H1 (cell line): ENCODE measurements at regions not wholly inside any gene's neighbourhood (a gene's known extent, or its start where the extent isn't known, plus 50 kb on each side); places are given as distances from the start of the nearest gene placed in this dataset.

ENCODE experiments used
- ASH2L ChIP-seq: fragments of 200-600, 300-600 bp; sonication (generic); IDR thresholded peaks from one replicate; pipeline ENCODE4 v1.7.1; 2017; ENCODE audit warnings: low read length
- EP300 ChIP-seq, 2 experiments: IDR thresholded peaks; 1 replicate in 1 of 2; 2 replicates in 1 of 2; pipeline ENCODE4 v1.6.1; 2011 to 2012; ENCODE audit warnings: low read depth in 2 of 2, low read length in 2 of 2, mild to moderate bottlenecking in 2 of 2, borderline replicate concordance in 1 of 2, inconsistent platforms in 1 of 2, moderate library complexity in 1 of 2
- POLR2AphosphoS5 ChIP-seq: IDR thresholded peaks from 2 replicates; pipeline ENCODE4 v1.6.1; 2011; ENCODE audit warnings: low read depth, low read length
- POU5F1 ChIP-seq: IDR thresholded peaks from 2 replicates; pipeline ENCODE4 v1.6.1; 2011; ENCODE audit warnings: low read depth, mild to moderate bottlenecking, low read length, moderate library complexity
- TEAD4 ChIP-seq: IDR thresholded peaks from 2 replicates; pipeline ENCODE4 v1.6.1; 2012; ENCODE audit warnings: low read depth, low read length, inconsistent platforms, mixed read lengths

GRCh38 chr6:45754432-45754831 is 261.2 kb downstream of the CLIC5 start:
- TF ChIP-seq POLR2AphosphoS5 (no peak), TEAD4 (no peak), EP300 (IDR thresholded peaks at IDR 0.05; ENCODE audit: borderline replicate concordance in 1 of 2, low read depth in 2 of 2, low read length in 2 of 2) (no peak), ASH2L (no peak), POU5F1 (no peak)
